ENCODE measurements at regions not wholly inside any gene's neighbourhood (a gene's known extent, or its start where the extent isn't known, plus 50 kb on each side); places are given as distances from the start of the nearest gene placed in this dataset.
A peak's percentile ranks its signal among the peaks of the same experiment; 100 is the strongest.

DNA sequence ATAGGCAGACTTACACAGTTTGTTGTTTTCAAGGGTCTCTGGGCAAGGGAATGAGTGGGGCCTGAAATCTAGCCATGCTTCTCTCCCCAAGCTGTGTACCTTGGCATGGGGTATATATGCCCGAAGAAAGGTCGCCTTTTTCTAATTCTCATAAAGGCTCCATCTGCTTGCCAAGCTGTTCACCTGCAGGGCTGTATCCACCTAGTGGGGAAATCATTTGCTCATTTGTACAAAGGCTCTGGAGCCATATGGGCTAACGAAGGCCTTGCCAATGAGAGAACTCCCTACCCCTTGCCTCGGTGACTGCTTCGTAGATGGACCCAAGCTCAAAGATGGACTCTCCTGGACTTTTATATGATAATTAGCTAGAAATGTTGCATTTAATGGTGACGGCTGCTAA is 1097.0 kb downstream of the PDHA2 start:
- no peak for DNase-seq (ENCODE audit: low read depth)

DNA sequence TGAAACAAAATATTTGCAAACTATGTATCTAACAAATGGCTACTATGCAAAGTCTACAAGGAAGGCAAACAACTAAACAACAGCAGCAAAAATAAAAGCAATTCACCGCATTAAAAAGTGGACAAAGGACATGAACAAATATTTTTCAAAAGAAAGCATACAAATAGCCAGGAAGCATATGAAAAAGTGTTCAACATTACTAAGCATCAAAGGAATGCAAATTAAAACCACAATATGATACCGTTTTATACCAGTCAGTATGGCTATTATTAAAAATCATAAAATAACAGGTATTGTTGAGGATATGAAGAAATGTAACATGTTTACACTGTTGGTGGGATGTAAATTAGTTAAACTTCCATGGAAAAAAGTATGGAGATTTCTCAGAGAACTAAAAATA is 1106.7 kb downstream of the PDHA2 start:
- DNase-seq (ENCODE audit: low read depth), result no peak

DNA sequence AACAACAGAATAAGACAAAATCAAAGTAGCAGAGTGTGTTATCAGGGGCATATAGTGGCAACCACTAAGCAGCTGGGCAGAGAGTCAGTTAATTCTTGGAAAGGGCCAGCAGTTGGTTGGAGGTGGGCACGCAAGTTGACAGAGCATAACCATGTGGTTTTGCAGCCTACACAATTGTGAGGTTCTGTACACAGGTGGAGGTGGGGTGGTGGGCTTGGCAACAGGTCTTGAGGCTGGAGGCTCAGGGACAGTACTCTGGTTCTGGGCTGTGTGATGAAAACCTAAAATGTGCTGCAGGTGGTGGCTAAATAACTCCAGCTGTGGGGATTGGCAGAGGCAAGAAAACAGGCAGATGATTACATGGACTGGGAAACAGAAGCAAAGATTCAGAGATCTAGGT is 1112.7 kb downstream of the PDHA2 start:
- DNase-seq (ENCODE audit: low read depth), result no peak

DNA sequence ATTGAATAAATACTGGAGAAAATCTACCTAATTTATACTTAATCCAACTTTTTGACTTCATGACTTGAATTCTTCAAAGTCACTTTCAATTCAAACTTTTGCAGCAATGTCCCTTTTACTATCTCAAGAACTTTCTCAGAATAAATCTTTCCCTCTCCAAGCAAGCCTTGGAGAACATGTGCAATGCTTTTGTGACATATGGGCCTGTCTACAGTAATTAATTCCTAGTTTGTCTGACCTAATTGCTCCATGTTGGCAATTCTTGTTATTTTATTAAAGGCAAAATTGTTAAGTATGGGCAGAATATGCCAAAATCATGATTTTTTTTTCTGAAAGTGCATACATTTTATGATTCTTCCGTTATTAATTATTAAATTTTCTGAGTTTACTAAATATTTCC is 1115.3 kb downstream of the PDHA2 start:
- no peak for DNase-seq (ENCODE audit: low read depth)

DNA sequence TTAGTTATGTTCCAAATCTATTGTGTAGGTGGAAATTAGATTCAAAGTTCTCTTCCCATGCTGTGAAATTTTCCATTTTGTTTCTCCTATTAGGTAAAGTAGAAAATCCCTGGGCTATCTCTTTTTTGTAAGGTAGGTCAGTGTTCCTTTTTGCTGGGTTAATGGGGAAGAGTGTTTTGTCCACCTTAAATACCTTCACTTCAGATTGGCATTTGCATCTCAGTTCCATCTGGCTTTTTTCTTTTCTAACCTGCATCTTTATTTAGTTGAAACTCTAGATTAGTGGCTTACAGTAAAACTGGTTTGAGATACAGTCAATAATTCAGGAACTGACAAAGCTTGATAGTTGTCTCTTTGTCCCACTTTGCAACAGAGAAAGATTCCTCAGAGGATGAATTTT is 1115.8 kb downstream of the PDHA2 start:
- no peak for DNase-seq (ENCODE audit: low read depth)

DNA sequence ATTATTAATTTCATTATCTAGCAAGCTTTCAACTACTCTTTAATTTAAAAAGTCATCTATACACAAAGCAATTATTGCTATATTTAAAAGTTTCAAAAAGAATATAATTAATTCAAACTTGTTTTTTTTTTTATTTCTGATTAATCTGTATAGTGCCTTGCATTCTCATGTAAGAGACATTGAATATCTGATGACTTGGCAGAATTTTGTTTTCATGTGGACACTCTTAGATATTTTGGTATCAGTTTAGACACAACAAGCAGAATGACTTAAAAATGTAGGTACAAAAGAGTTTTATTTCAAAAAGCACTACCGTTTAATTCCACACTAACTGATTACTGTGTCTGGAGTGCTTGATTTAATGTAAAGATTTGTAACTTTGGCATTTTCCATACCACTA is 1129.6 kb downstream of the PDHA2 start:
- DNase-seq (ENCODE audit: low read depth), result no peak

DNA sequence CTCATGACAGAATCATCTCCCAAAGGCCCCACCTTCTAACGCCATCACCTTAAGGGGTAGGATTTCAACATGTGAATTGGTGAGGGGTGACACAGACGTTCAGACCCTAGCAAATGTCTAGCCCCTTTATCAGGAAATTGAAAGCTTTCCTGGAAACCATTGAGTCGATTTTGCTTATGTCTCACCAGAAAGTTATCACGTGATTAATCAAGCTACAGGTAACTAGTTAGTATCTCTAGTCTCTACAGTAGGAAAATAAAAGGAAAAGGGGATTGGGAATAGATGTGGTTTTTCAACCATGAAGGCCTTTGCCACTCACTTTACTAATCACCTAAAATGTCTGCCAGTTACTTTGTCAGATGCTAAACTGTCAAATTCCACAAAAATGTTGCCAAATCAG is 1133.0 kb downstream of the PDHA2 start:
- DNase-seq (ENCODE audit: low read depth), result no peak

DNA sequence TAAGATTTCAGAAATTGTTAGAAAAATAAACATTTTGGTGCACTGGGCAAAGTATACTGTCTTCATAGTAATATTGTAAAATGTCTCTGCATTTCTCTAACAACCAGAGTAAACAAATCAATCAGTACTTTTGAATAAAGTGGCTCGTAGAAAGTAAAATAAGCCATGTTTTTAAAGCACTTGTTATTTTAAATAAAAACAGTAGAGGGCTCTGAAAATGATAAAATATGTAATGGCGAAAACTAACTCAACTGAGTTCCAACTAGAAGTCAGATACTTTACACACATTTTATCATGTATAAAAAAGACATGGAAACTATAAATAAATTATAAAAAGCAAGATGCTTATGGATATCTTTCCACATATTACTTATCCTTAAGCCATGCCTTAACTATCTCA is 1134.4 kb downstream of the PDHA2 start:
- DNase-seq (ENCODE audit: low read depth), result no peak

DNA sequence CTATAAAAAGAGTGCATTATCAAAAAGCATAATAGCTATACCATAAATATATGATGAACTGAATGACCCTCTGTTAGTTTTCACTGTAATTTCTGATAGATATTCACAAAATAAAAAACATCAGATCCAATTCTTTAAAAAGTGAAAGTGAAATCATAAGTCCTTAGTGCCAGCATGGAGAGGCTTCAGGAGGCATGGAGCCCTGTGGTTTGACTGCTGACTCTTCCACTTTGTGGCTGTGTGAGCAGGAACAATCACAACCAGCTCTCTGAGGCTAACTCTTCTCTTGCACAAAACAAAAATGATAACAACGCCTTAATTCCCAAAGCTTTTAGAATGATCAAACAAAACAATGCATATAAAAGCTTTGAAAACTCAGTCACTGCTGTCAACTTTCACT is 1143.9 kb downstream of the PDHA2 start:
- DNase-seq (ENCODE audit: low read depth), result peak; percentile 32

DNA sequence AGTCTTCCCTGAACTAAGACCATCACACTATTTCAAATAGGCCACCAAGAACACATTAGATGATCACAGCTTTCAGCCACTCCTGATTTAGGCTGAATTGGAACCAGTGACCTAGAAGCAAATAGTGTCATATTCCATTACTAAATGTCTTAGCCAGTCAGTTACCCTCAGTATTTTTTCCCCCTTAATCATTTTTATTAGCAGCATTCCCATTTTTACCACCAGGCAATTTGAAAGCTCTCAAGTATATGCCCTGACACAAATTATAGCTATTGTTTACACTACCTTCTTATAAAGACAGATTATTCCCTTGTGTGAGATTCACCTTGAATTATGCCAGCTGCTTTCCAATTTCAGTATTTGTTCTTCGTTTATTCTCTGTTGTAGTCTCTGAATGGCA is 1146.9 kb downstream of the PDHA2 start:
- no peak for DNase-seq (ENCODE audit: low read depth)

DNA sequence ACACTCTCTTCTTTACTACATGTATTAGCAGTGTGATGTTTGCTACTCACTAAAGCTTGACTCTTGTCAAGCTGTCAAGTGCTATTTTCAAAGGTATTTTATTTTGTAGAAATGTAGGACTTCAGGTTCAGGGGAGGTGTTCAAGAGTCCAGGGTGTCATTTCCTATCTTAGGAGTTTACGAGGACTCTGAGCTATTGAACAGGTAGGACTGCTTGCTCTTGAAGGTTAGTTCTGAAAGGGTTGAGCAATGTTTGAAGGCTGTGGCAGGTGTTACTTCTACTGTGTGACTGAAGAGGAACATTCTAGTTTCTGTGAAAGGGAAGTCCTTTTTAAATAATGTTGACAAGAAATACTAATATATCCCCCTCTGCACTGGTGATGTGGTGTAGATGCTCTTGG is 1151.2 kb downstream of the PDHA2 start:
- no peak for DNase-seq (ENCODE audit: low read depth)

DNA sequence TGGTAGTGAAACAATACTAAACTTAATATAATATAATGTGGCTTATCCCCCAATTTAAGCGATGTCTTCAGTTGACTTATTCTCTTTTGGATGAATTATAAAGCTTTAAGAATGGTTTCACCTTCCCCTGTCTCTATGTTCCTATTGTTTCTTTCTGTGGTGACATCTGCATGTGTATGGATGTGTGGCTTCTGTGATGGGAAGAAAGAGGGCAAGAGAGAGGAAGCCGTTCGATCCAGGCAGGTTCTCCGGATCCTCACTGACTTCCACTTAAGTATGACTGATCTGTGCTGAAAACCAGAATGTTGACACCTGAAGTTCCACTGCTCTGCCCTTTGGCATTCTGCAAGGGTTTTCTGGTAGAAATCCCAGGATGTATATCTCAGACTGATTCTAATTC is 1150.8 kb downstream of the STPG2 start:
- DNase-seq (ENCODE audit: low read depth), result no peak

DNA sequence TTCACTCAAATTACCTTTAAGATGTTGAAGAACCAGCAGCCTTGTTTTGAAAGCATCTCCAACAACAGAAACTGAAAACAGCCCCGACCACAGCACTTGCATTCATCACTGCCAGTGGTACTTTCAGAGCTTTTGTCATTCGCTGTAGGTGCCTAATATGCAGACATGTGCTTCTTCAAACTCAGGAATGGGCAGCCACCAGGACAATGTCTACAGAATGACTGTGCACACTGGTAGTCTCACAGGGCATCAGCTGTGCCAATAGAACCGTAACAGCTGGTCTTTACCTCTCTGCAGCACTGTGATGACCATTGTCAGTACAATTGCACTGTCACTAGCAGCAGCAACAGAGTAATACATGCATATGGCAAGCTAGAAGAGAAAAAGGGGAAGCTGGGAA is 1149.7 kb downstream of the STPG2 start:
- DNase-seq (ENCODE audit: low read depth), result no peak

DNA sequence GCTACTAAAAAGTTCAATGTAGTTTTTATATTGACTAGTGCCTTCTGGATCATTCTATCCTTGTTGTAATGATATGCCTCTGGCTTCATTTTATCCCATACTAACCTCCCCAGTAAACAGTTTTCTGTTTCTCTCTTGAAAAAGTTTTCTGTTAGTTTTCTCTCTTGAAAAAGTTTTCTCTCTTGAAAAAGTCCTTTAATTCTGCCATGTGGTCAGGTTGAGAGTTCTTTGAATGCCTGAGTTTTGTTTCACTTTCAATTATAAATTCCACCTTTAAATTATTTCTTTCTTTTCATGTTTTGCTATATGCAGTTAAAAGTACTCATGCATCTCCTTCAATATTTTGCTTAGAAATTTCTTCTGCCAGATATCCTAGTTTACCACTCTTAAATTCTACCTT is 1139.6 kb downstream of the STPG2 start:
- DNase-seq (ENCODE audit: low read depth), result no peak

DNA sequence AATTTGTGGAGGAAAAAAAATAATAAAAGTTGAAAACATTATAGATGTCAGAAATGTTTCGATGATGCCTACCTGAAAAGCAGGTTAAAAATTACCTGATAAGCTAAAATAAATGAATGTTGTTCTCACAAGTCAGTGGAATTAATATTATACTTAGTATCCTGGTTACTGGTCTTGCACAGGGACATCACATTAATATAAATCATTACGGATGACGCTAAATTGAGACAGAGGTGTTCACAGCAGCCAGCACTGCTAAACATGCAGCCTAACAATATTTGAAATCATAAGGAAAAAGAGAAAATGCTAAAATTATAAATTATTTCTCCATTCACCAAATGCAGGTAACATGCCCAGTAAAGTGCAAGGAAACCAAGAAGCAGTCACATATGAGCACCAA is 1130.0 kb downstream of the STPG2 start:
- no peak for DNase-seq (ENCODE audit: low read depth)

DNA sequence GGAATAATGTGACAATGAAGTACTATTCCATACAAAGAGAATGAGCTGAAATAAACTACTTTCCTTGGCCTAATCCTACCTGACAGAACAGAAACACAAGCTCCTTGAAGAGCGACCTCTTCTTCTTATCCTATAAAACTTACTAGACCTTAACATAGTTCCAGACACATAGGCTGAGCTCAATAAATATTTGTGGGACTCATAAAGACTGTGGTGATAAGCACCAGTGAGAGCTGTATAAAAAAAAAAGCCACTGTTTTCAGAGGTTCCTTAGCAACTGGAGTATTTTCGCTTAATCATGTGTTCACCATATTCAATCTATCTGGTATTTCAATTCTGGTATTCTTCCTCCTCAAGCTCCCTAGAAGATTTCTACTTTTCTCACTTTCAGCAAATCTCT is 1129.6 kb downstream of the STPG2 start:
- peak; percentile 5 for DNase-seq (ENCODE audit: low read depth)

DNA sequence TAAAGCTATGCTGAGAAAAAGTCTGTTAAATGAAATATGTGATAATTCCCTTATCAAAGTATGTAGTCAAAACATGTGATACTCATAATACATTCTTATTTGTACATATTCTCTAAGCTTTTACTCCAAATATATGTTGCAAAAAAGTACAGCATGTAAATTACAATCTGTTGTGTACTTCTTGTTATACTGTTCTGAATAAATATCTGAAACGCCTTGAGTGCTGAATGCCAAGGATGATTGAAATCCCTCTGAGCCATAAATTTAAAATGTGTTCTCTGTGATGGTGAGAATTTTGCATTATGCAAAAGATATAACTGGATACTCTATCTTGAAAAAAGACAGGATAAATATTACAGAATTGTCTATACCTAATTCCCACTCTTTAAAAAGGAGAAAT is 1128.0 kb downstream of the STPG2 start:
- DNase-seq (ENCODE audit: low read depth), result no peak

DNA sequence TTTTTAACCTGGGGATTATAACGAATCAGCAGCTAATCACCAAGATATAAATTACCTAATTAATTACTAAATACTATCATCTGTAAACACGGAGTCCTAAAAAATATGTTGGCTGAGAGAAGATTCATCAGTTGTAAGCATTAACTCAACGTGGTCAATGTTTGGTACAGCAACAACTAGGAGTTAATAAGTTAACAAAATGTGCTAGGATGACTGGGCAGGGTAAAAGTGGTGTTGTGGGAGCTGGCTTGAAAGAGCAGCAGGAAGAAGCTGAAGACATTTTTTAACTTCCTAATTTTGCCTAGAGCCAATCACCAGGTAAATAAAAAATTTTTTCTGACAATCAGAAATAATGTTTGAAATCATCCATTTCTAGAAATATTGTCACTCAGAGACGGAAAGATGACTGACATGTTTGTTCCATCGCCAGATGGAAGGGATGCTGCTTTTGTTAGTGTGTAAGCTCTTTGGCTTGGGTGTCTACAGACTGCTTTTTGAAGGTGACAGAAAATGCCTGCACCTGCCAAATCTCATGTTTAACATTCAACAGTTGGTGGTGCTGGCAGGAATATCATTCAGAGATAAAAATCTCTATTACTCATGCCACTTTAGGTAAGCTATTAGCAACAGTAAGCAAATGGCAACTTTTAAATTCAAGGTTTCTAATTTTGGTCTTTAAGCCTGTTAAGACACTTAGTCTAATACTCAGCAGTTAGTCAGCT is 1126.9 kb downstream of the STPG2 start:
- DNase-seq (ENCODE audit: low read depth), result no peak

DNA sequence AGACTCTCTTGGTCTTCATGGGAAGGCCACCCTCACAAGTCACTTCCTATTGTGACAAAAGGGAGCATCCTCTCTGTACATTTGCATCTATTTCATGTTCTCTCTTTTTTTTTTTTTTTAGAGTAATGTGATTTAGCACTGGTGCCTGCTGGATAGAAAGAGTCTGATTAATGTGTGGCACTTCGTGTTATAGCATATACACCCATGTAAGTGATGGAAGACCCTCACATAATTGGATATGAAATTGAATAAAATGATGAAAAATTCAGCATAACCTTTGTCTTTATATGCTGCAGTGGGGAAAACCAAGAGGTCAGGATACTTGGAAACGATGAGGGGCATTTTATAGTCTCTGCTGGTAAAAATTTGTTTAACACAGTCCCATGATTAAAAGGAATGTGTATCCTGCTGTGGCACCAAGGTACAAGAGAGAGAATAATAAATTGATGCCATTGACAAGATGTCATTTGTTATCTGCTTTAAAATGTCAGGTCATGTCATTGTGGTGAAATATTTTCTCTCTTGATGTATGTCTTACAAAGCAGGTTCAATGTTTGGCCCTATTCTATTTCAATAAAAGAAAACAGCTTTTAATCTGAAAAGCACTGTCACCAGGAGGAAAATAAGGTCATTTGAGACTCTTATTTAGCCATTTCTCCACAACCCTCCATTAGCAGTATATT is 1115.4 kb downstream of the STPG2 start:
- no peak for DNase-seq (ENCODE audit: low read depth)

DNA sequence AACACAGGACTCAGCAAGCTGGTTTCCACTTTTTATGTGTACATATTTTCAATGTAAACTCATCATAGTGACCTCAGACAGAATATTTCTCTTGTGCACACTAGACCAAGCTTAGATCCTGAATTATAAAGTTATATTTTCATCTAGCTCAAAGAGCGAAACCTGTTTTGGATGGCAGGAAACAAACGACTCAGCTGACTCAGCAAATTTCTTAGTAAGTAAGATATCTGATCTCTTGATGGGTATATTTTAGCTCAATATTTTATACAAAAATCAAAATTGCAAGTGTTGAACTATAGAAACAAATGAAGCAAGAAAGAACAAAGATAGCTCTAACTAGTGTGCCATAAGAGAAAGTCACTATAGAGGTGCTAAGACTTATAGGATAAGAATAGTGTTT is 1114.5 kb downstream of the STPG2 start:
- no peak for DNase-seq (ENCODE audit: low read depth)

DNA sequence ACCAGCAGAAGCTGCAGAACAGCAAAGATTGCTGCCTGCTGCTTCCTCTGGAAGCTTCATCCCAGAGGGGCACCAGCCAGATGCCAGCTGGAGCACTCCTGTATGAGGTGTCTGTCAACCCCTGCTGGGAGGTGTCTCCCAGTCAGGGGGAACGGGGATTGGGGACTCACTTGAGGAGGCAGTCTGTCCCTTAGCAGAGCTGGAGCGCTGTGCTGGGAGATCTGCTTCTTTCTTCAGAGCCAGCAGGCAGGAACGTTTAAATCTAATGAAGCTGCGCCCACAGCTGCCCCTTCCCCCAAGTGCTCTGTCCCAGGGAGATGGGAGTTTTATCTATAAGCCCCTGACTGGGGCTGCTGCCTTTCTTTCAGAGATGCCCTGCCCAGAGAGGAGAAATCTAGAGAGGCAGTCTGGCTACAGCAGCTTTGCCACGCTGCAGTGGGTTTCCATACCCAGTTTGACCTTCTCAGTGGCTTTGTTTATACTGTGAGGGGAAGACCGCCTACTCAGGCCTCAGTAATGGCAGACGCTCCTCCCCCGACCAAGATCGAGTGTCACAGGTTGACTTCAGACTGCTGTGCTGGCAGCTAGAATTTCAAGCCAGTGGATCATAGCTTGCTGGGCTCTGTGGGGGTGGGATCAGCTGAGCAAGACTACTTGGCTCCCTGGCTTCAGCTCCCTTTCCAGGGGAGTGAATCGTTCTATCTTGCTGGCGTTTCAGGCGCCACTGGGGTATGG is 1105.7 kb downstream of the STPG2 start:
- DNase-seq (ENCODE audit: low read depth), result peak; percentile 5

DNA sequence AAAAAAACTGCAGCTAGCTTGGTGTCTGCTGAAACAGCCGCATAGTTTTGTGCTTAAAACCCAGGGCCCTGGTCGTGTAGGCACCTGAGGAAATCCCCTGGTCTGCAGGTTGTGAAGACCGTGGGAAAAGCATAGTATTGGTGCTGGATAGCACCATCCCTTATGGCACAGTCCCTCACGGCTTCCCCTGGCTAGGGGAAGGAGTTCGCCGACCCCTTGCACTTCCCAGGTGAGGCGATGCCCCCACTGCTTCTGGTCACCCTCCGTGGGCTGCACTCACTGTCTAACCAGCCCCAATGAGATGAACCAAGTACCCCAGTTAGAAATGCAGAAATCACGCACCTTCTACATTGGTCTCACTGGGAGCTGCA is 1105.1 kb downstream of the STPG2 start:
- DNase-seq (ENCODE audit: low read depth), result no peak

DNA sequence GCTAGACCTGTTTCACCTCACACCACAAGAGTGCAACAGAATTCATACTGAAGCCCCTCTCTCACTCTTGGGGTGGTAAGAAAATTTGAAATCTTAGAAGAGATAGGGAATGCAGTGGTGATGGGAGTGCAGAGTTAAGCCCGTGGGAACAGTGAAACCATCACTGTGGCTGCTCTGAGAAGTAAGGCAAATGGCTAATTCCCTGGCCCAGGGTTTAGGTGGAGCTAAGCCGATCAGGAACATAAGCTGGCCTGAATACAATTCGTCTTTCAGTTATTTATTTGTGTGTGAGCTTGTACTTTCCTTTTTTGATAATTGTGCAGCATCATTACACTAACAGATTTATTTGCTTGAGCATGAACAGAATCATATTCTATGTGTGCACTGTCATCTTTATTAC is 1070.6 kb downstream of the STPG2 start:
- no peak for DNase-seq (ENCODE audit: low read depth)
